ENCODE measurements at regions not wholly inside any gene's neighbourhood (a gene's known extent, or its start where the extent isn't known, plus 50 kb on each side); places are given as distances from the start of the nearest gene placed in this dataset.

- Histone ChIP-seq H2AFZ (ENCODE audit: insufficient read depth, low read depth, low read length, poor library complexity, severe bottlenecking) (no peak overlapping the region), H3K4me3 (ENCODE audit: control extremely low read depth in 1 of 5, extremely low read depth in 1 of 5, insufficient read depth in 1 of 5, low read depth in 2 of 5, low read length in 4 of 5) (no peak overlapping the region), H4K20me1 (ENCODE audit: control insufficient read depth, insufficient read depth, low read length, poor library complexity, severe bottlenecking) (no peaks in the 10 kb centered on the region), H3K4me2 (replicated peaks; ENCODE audit: low read depth, low read length, poor library complexity, severe bottlenecking) (no peak overlapping the region), H3K9ac (ENCODE audit: low read length) (no peak overlapping the region), H3K4me1 (ENCODE audit: control insufficient read depth in 2 of 2, insufficient read depth in 2 of 2, low read length in 2 of 2) (no peaks in the 10 kb centered on the region), H3K27ac (ENCODE audit: low read length in 2 of 2) (no peak overlapping the region), H3K9me3 (ENCODE audit: control extremely low read depth in 1 of 3, control insufficient read depth in 2 of 3, insufficient read depth in 1 of 3, low read length in 2 of 3) (peaks cover 0 to 1% (median 0%) of the 10 kb centered on the region in 3 donors), H3K79me2 (ENCODE audit: control insufficient read depth, insufficient read depth, low read length) (no peaks in the 10 kb centered on the region), H3K36me3 (replicated peaks in 1 of 2; ENCODE audit: control extremely low read depth in 1 of 2, control insufficient read depth in 1 of 2, extremely low read depth in 1 of 2, insufficient read depth in 2 of 2, low read length in 1 of 2) (no peaks in the 10 kb centered on the region), H3K27me3 (replicated peaks in 1 of 4; ENCODE audit: control extremely low read depth in 1 of 4, control insufficient read depth in 3 of 4, insufficient read depth in 4 of 4, low read length in 3 of 4) (no peaks in the 10 kb centered on the region)
- no peaks in the 10 kb centered on the region for H3K9me3 Mint-ChIP-seq (ENCODE audit: insufficient read depth)
- intact Hi-C loops (cut with micrococcal nuclease) = no loop called here
- CTCF ChIA-PET = no interaction called here
- WGBS (ENCODE audit: insufficient coverage) = 90% methylated on average over 3 of the region's 4 CpGs
- no peak for DNase-seq
- H3K27ac Mint-ChIP-seq = no peak overlapping the region
- no peak for ATAC-seq (ENCODE audit: low read depth)
- no peaks in the 10 kb centered on the region for H3K4me1 Mint-ChIP-seq
- POLR2A ChIA-PET = no interaction called here
- no peak overlapping the region for H3K4me3 Mint-ChIP-seq
- no peak for TF ChIP-seq CTCF (IDR thresholded peaks at IDR 0.05)
- TF ChIP-seq EZH2 (IDR thresholded peaks at IDR 0.05; ENCODE audit: borderline replicate concordance, insufficient read depth, low read depth, low read length, poor library complexity, severe bottlenecking) = no peak
- peaks cover 4% of the 10 kb centered on the region for H3K27me3 Mint-ChIP-seq
Measured at GRCh38 chr18:45560870-45561269, 54.4 kb upstream of the SLC14A2 start.

GRCh38 chr18:45562567-45563479 lies 52.5 kb upstream of the SLC14A2 start:
- ChIA-PET CTCF (no interaction called here), POLR2A (no interaction called here)
- no peak for ATAC-seq (ENCODE audit: low read depth)
- WGBS (ENCODE audit: insufficient coverage) = 98% methylated on average over 5 of the region's 11 CpGs
- peaks cover 0 to 1% (median 0%) of the 10 kb centered on the region in 3 donors for H3K9me3 ChIP-seq (ENCODE audit: control extremely low read depth in 1 of 3, control insufficient read depth in 2 of 3, insufficient read depth in 1 of 3, low read length in 2 of 3)
- intact Hi-C loops (cut with micrococcal nuclease) = no loop called here
- no peaks in the 10 kb centered on the region for H3K79me2 ChIP-seq (ENCODE audit: control insufficient read depth, insufficient read depth, low read length)
- Mint-ChIP-seq H3K27ac (no peak overlapping the region), H3K4me1 (no peaks in the 10 kb centered on the region), H3K27me3 (peaks cover 7% of the 10 kb centered on the region), H3K9me3 (ENCODE audit: insufficient read depth) (no peaks in the 10 kb centered on the region), H3K4me3 (no peak overlapping the region)
- H3K4me2 ChIP-seq (replicated peaks; ENCODE audit: low read depth, low read length, poor library complexity, severe bottlenecking) = no peak overlapping the region
- H3K9ac ChIP-seq (ENCODE audit: low read length) = no peak overlapping the region
- TF ChIP-seq CTCF (IDR thresholded peaks at IDR 0.05) (no peak), EZH2 (IDR thresholded peaks at IDR 0.05; ENCODE audit: borderline replicate concordance, insufficient read depth, low read depth, low read length, poor library complexity, severe bottlenecking) (no peak)
- H3K27me3 ChIP-seq (replicated peaks in 1 of 4; ENCODE audit: control extremely low read depth in 1 of 4, control insufficient read depth in 3 of 4, insufficient read depth in 4 of 4, low read length in 3 of 4) = no peaks in the 10 kb centered on the region
- H3K27ac ChIP-seq (ENCODE audit: low read length in 2 of 2) = no peak overlapping the region
- H3K36me3 ChIP-seq (replicated peaks in 1 of 2; ENCODE audit: control extremely low read depth in 1 of 2, control insufficient read depth in 1 of 2, extremely low read depth in 1 of 2, insufficient read depth in 2 of 2, low read length in 1 of 2) = no peaks in the 10 kb centered on the region
- no peaks in the 10 kb centered on the region for H4K20me1 ChIP-seq (ENCODE audit: control insufficient read depth, insufficient read depth, low read length, poor library complexity, severe bottlenecking)
- no peaks in the 10 kb centered on the region for H3K4me1 ChIP-seq (ENCODE audit: control insufficient read depth in 2 of 2, insufficient read depth in 2 of 2, low read length in 2 of 2)
- H3K4me3 ChIP-seq (ENCODE audit: control extremely low read depth in 1 of 5, extremely low read depth in 1 of 5, insufficient read depth in 1 of 5, low read depth in 2 of 5, low read length in 4 of 5) = no peak overlapping the region
- no peak overlapping the region for H2AFZ ChIP-seq (ENCODE audit: insufficient read depth, low read depth, low read length, poor library complexity, severe bottlenecking)
- no peak for DNase-seq
